ENCODE measurements at regions not wholly inside any gene's neighbourhood (a gene's known extent, or its start where the extent isn't known, plus 50 kb on each side); places are given as distances from the start of the nearest gene placed in this dataset.

DNA sequence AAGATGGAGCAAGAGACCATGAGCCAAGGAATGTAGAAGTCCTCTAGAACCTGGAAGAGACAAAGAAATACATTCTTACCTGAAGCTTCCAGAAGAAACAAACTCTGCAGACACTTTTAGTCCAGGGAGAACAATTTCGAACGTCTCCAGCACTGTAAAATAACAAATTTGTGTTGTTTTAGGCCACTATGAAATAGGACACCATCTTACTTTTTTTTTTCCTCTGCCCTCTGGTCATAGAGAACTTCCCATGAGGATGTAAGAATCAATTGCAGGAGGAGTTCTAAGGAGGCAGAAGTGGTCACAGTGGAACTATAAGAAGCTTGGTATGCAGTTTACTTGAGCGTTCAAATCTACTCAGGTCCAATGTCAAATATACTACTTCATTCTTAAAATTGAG is 1295.9 kb downstream of the ZPLD1 start:
- no peaks in the 10 kb centered on the region for H3K9me3 ChIP-seq (replicated peaks in 1 of 2; ENCODE audit: control insufficient read depth in 2 of 2, insufficient read depth in 1 of 2, low read depth in 1 of 2, low read length in 2 of 2)
- no peak overlapping the region for H4K91ac ChIP-seq (ENCODE audit: low read depth, low read length, poor library complexity)
- no peak for DNase-seq (ENCODE audit: low spot score)
- no peaks in the 10 kb centered on the region for H3K27me3 ChIP-seq (ENCODE audit: control insufficient read depth in 3 of 3, insufficient read depth in 3 of 3, low read depth in 1 of 3, low read length in 3 of 3)
- no peak overlapping the region for H3K4me2 ChIP-seq (ENCODE audit: insufficient read depth, low read length, poor library complexity, severe bottlenecking)
- no peak overlapping the region for H3K9ac ChIP-seq (ENCODE audit: low read depth, low read length, poor library complexity)
- no CpG with 5 or more reads among the region's 3 CpGs for WGBS, 2 donors (ENCODE audit: extremely low coverage in 2 of 2, insufficient read length in 2 of 2, insufficient replicate concordance in 1 of 2)
- no peaks in the 10 kb centered on the region for H3K4me1 ChIP-seq (ENCODE audit: control insufficient read depth in 2 of 2, insufficient read depth in 1 of 2, low read depth in 1 of 2, low read length in 2 of 2)
- no peak overlapping the region for H3K4me3 ChIP-seq (ENCODE audit: low read length in 2 of 2)
- no peak overlapping the region for H2AFZ ChIP-seq (ENCODE audit: low read length)
- no peaks in the 10 kb centered on the region for H3K79me1 ChIP-seq (ENCODE audit: low read depth, low read length)
- no peak overlapping the region for H3K18ac ChIP-seq (ENCODE audit: low read length)
- no peak overlapping the region for H2AK5ac ChIP-seq (ENCODE audit: low read depth, low read length)
- no peak overlapping the region for H3K4ac ChIP-seq (ENCODE audit: low read length)
- no peak overlapping the region for H4K8ac ChIP-seq (ENCODE audit: low read depth, low read length)
- no peak overlapping the region for H3K23ac ChIP-seq (ENCODE audit: low read depth, low read length, poor library complexity)
- H3K36me3 ChIP-seq (replicated peaks in 1 of 2; ENCODE audit: control insufficient read depth in 2 of 2, insufficient read depth in 2 of 2, low read length in 2 of 2): no peaks in the 10 kb centered on the region
- no peak overlapping the region for H2BK15ac ChIP-seq (ENCODE audit: low read length)
- no peak overlapping the region for H2BK12ac ChIP-seq (ENCODE audit: low read length)
- no peak overlapping the region for H3K14ac ChIP-seq (ENCODE audit: low read length)
- H3K27ac ChIP-seq (replicated peaks; ENCODE audit: low read length): no peak overlapping the region
- H2BK120ac ChIP-seq (ENCODE audit: low read depth, low read length): no peak overlapping the region
- no peak overlapping the region for H2BK5ac ChIP-seq (ENCODE audit: low read length)

DNA sequence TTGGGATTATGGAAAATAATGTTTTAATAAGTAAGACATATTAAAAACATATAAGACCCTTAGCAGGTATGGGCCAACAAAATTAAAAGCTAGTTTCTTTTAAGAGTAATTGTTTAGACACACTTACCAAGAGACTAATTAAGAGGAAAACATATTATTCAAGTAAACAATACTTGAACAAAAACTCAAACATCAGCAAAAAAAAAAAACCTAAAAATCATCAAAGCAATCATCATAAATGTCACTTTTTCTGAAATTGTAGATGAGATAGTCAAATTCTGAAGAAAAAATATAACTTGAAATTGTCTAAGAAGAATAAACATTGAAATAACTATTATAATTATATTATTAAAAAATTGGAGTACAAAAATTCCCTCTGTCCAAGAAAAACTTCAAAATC is 1318.2 kb downstream of the ZPLD1 start:
- Histone ChIP-seq H3K36me3 (replicated peaks in 1 of 2; ENCODE audit: control insufficient read depth in 2 of 2, insufficient read depth in 2 of 2, low read length in 2 of 2) (no peaks in the 10 kb centered on the region), H3K4me1 (ENCODE audit: control insufficient read depth in 2 of 2, insufficient read depth in 1 of 2, low read depth in 1 of 2, low read length in 2 of 2) (no peaks in the 10 kb centered on the region), H3K18ac (ENCODE audit: low read length) (no peak overlapping the region), H3K4ac (ENCODE audit: low read length) (no peak overlapping the region), H3K4me3 (ENCODE audit: low read length in 2 of 2) (no peak overlapping the region), H4K8ac (ENCODE audit: low read depth, low read length) (no peak overlapping the region), H2AK5ac (ENCODE audit: low read depth, low read length) (no peak overlapping the region), H3K27me3 (ENCODE audit: control insufficient read depth in 3 of 3, insufficient read depth in 3 of 3, low read depth in 1 of 3, low read length in 3 of 3) (no peaks in the 10 kb centered on the region), H3K23ac (ENCODE audit: low read depth, low read length, poor library complexity) (no peak overlapping the region), H3K9me3 (replicated peaks in 1 of 2; ENCODE audit: control insufficient read depth in 2 of 2, insufficient read depth in 1 of 2, low read depth in 1 of 2, low read length in 2 of 2) (no peaks in the 10 kb centered on the region), H3K79me1 (ENCODE audit: low read depth, low read length) (no peaks in the 10 kb centered on the region), H2BK15ac (ENCODE audit: low read length) (no peak overlapping the region), H2BK12ac (ENCODE audit: low read length) (no peak overlapping the region), H3K14ac (ENCODE audit: low read length) (no peak overlapping the region), H2BK5ac (ENCODE audit: low read length) (no peak overlapping the region), H2AFZ (ENCODE audit: low read length) (no peak overlapping the region), H4K91ac (ENCODE audit: low read depth, low read length, poor library complexity) (no peak overlapping the region), H3K27ac (replicated peaks; ENCODE audit: low read length) (no peak overlapping the region), H3K9ac (ENCODE audit: low read depth, low read length, poor library complexity) (no peak overlapping the region), H2BK120ac (ENCODE audit: low read depth, low read length) (no peak overlapping the region), H3K4me2 (ENCODE audit: insufficient read depth, low read length, poor library complexity, severe bottlenecking) (no peak overlapping the region)
- no peak for DNase-seq (ENCODE audit: low spot score)

DNA sequence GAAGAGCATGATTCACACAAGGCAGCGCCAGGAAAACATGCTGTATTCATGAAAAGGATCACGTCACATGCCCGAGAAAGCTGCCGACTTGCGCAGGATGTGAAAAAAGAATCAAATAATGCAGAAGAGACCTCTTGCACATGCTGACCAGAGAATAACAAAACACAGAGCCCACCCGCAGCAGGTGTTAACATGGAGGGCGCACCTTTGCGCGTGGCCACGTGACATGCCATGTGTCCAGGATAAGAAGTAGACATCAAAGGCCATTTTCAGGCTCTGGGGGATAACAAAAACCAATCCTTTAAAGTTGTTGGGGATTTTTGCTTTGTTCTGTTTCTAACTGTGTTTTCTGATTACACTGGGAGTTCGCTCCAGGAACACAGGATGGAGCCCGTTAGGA is 1332.8 kb downstream of the ZPLD1 start:
- Histone ChIP-seq H3K4me1 (ENCODE audit: control insufficient read depth in 2 of 2, insufficient read depth in 1 of 2, low read depth in 1 of 2, low read length in 2 of 2) (no peaks in the 10 kb centered on the region), H3K27ac (replicated peaks; ENCODE audit: low read length) (no peak overlapping the region), H3K23ac (ENCODE audit: low read depth, low read length, poor library complexity) (no peak overlapping the region), H3K18ac (ENCODE audit: low read length) (no peak overlapping the region), H2AK5ac (ENCODE audit: low read depth, low read length) (no peak overlapping the region), H3K4me2 (ENCODE audit: insufficient read depth, low read length, poor library complexity, severe bottlenecking) (no peak overlapping the region), H2BK15ac (ENCODE audit: low read length) (no peak overlapping the region), H2BK120ac (ENCODE audit: low read depth, low read length) (no peak overlapping the region), H2BK12ac (ENCODE audit: low read length) (no peak overlapping the region), H4K8ac (ENCODE audit: low read depth, low read length) (no peak overlapping the region), H4K91ac (ENCODE audit: low read depth, low read length, poor library complexity) (no peak overlapping the region), H3K9ac (ENCODE audit: low read depth, low read length, poor library complexity) (no peak overlapping the region), H3K79me1 (ENCODE audit: low read depth, low read length) (no peaks in the 10 kb centered on the region), H3K9me3 (replicated peaks in 1 of 2; ENCODE audit: control insufficient read depth in 2 of 2, insufficient read depth in 1 of 2, low read depth in 1 of 2, low read length in 2 of 2) (no peaks in the 10 kb centered on the region), H3K36me3 (replicated peaks in 1 of 2; ENCODE audit: control insufficient read depth in 2 of 2, insufficient read depth in 2 of 2, low read length in 2 of 2) (no peaks in the 10 kb centered on the region), H3K27me3 (ENCODE audit: control insufficient read depth in 3 of 3, insufficient read depth in 3 of 3, low read depth in 1 of 3, low read length in 3 of 3) (no peaks in the 10 kb centered on the region), H3K14ac (ENCODE audit: low read length) (no peak overlapping the region), H3K4me3 (ENCODE audit: low read length in 2 of 2) (no peak overlapping the region), H2BK5ac (ENCODE audit: low read length) (no peak overlapping the region), H2AFZ (ENCODE audit: low read length) (no peak overlapping the region), H3K4ac (ENCODE audit: low read length) (no peak overlapping the region)
- no CpG with 5 or more reads among the region's 12 CpGs for WGBS, 2 donors (ENCODE audit: extremely low coverage in 2 of 2, insufficient read length in 2 of 2, insufficient replicate concordance in 1 of 2)
- no peak for DNase-seq (ENCODE audit: low spot score)

DNA sequence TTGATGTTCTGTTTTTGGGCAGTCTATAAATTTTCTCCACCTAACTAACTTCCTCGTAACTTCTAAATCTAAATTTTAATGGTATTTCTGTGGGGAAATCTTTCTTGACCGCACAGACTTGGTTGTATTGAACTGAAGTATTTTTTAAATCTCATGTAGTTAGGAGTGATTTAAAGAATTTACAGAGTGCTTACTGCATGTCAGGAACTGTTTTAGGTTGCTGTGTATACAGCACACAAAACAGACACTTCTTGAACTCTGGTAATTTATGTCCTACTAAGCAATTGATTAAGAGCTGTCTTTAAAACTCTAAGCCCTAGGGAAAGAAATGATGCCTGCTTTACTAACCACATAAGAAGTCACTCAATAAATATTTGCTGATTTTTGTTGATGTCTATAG is 1350.2 kb downstream of the ZPLD1 start:
- Histone ChIP-seq H2AK5ac (ENCODE audit: low read depth, low read length) (no peak overlapping the region), H3K4ac (ENCODE audit: low read length) (no peak overlapping the region), H3K9me3 (replicated peaks in 1 of 2; ENCODE audit: control insufficient read depth in 2 of 2, insufficient read depth in 1 of 2, low read depth in 1 of 2, low read length in 2 of 2) (no peaks in the 10 kb centered on the region), H3K36me3 (replicated peaks in 1 of 2; ENCODE audit: control insufficient read depth in 2 of 2, insufficient read depth in 2 of 2, low read length in 2 of 2) (no peaks in the 10 kb centered on the region), H3K4me3 (ENCODE audit: low read length in 2 of 2) (no peak overlapping the region), H2BK15ac (ENCODE audit: low read length) (no peak overlapping the region), H2BK120ac (ENCODE audit: low read depth, low read length) (no peak overlapping the region), H3K18ac (ENCODE audit: low read length) (no peak overlapping the region), H4K91ac (ENCODE audit: low read depth, low read length, poor library complexity) (no peak overlapping the region), H3K4me1 (ENCODE audit: control insufficient read depth in 2 of 2, insufficient read depth in 1 of 2, low read depth in 1 of 2, low read length in 2 of 2) (no peaks in the 10 kb centered on the region), H2AFZ (ENCODE audit: low read length) (no peak overlapping the region), H3K9ac (ENCODE audit: low read depth, low read length, poor library complexity) (no peak overlapping the region), H3K27ac (replicated peaks; ENCODE audit: low read length) (no peak overlapping the region), H3K4me2 (ENCODE audit: insufficient read depth, low read length, poor library complexity, severe bottlenecking) (no peak overlapping the region), H2BK5ac (ENCODE audit: low read length) (no peak overlapping the region), H3K23ac (ENCODE audit: low read depth, low read length, poor library complexity) (no peak overlapping the region), H3K27me3 (ENCODE audit: control insufficient read depth in 3 of 3, insufficient read depth in 3 of 3, low read depth in 1 of 3, low read length in 3 of 3) (no peaks in the 10 kb centered on the region), H2BK12ac (ENCODE audit: low read length) (no peak overlapping the region), H3K14ac (ENCODE audit: low read length) (no peak overlapping the region), H4K8ac (ENCODE audit: low read depth, low read length) (no peak overlapping the region), H3K79me1 (ENCODE audit: low read depth, low read length) (no peaks in the 10 kb centered on the region)
- WGBS, 2 donors (ENCODE audit: extremely low coverage in 2 of 2, insufficient read length in 2 of 2, insufficient replicate concordance in 1 of 2): no CpG with 5 or more reads among the region's 2 CpGs
- no peak for DNase-seq (ENCODE audit: low spot score)
